Activated naive CD8-positive, alpha-beta T cell treated with anti-CD3 and anti-CD28 coated beads for 36 hours (primary cell): ENCODE measurements at regions not wholly inside any gene's neighbourhood (a gene's known extent, or its start where the extent isn't known, plus 50 kb on each side); places are given as distances from the start of the nearest gene placed in this dataset.
"Not testable (repeated sequence)": the region's sequence is repeated elsewhere in the genome, so short reads cannot be mapped to it uniquely, and the experiment has no call there.

Experiments
- DNase-seq: peaks from one replicate; pipeline ENCODE4 v3.0.0; 2021
- H3K27ac Mint-ChIP-seq: one replicate; pipeline ENCODE4 v1.8.0; 2022; ENCODE audit warnings: mild to moderate bottlenecking, moderate library complexity, mixed read lengths
- H3K27me3 Mint-ChIP-seq: one replicate; pipeline ENCODE4 v1.8.0; 2022; ENCODE audit warnings: mild to moderate bottlenecking, mixed read lengths
- H3K36me3 Mint-ChIP-seq: one replicate; pipeline ENCODE4 v1.8.0; 2021; ENCODE audit warnings: mild to moderate bottlenecking, mixed read lengths
- H3K4me1 Mint-ChIP-seq: one replicate; pipeline ENCODE4 v1.8.0; 2021; ENCODE audit warnings: mixed read lengths
- H3K4me3 Mint-ChIP-seq: one replicate; pipeline ENCODE4 v1.8.0; 2022; ENCODE audit warnings: mild to moderate bottlenecking, moderate library complexity, mixed read lengths
- H3K9me3 Mint-ChIP-seq: one replicate; pipeline ENCODE4 v1.8.0; 2022; ENCODE audit warnings: mixed read lengths

DNA sequence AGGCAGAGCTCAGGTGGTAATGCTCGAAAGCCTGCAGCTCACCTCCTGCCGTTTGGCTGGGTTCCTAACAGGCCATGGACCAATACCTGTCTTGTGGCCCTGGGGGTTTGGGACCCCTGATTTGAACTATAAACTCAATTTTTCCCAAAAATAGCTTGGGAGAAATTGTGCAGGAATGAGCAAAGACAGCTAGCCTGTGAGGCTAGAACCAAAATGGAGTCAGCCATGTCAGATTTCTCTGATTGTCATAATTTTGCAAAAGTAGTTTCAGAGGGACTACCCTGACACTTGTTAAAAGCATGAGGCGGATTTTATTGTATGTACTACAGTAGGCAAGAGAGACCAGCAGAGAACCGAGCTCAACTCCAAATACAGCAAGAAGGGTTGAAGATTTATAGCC, 91.8 kb downstream of the PPIAL4G start:
- H3K36me3 Mint-ChIP-seq, H3K9me3 Mint-ChIP-seq, DNase-seq, H3K4me3 Mint-ChIP-seq, H3K27me3 Mint-ChIP-seq, H3K27ac Mint-ChIP-seq: not testable (repeated sequence)
- H3K4me1 Mint-ChIP-seq, result peaks cover 21% of the 10 kb centered on the region

DNA sequence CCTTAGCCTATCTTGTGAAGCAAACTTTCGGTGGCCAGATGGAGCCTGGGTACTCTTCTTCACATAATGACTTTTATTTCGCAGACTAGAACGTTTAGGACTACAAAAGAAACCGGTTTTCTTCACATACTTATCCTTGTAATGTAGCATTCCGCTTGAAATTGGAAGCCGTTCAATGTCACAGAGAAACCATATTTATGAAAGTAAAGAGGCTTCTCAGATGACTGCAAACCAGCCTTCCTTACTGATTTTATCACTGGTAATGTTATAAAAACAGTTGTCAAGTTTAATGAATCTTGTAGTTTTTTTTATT, 94.1 kb downstream of the PPIAL4G start:
- H3K27ac Mint-ChIP-seq, result peak overlapping the region; percentile 100
- H3K4me3 Mint-ChIP-seq, result peak overlapping the region; percentile 88
- peaks cover 31% of the 10 kb centered on the region for H3K4me1 Mint-ChIP-seq
- peaks cover 2% of the 10 kb centered on the region for H3K9me3 Mint-ChIP-seq
- DNase-seq, result no peak
- H3K36me3 Mint-ChIP-seq, result no peaks in the 10 kb centered on the region
- no peaks in the 10 kb centered on the region for H3K27me3 Mint-ChIP-seq

DNA sequence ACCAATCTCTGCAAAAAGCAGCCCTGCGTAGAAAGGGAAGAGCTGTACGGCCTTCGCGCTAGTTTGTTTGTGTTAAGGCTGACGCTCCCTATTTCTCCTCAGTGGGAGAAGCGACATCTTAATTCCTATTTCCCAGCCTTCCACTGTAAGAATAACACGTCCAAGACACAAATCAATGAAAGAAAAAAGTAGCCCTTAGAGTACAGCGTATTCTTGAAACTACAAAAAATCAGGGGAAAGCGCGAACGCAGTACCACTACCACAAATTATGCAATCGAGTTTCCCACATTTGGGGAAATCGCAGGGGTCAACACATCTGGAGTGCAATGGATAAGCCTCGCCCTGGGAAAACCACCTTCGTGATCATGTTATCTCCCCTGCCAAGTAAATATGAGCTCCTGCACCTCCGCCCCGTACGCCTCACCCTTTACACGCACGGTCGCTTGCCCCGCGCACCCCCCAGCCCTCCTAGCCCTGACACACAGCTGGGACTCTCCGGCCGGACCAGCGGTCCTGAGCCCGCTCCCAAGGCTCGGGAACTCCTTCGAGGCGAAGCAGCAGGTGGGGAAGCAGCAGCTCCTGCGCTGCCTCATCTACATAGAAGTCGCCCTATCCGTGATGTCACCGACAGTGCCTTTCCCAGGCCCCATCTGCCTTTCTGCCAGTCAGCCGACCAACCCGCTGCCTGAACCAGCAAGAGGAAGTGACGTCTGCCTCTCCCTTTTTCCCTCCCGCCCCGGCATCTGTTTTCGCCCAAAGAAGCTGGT, 94.7 kb downstream of the PPIAL4G start:
- no peaks in the 10 kb centered on the region for H3K27me3 Mint-ChIP-seq
- peaks cover 31% of the 10 kb centered on the region for H3K4me1 Mint-ChIP-seq
- peak overlapping the region; percentile 100 for H3K27ac Mint-ChIP-seq
- peak overlapping the region; percentile 88 for H3K4me3 Mint-ChIP-seq
- no peaks in the 10 kb centered on the region for H3K36me3 Mint-ChIP-seq
- peak; percentile 90 for DNase-seq
- H3K9me3 Mint-ChIP-seq, result peaks cover 2% of the 10 kb centered on the region

DNA sequence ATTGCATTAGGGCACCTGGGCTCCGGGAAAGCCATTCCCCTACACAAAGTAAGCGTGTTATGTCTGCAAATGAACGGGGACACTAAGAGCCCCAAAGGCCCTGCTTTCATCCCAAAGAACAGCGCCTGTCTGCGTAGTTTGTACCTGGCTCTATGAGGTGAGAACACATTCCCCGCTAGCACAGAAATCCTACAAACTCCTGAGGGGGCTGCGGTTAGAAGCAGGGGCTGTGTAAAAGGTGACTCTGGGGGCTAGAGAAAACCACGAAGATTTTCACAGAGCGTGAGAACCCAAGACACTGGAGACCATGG, 95.2 kb downstream of the PPIAL4G start:
- H3K27me3 Mint-ChIP-seq, H3K9me3 Mint-ChIP-seq, H3K36me3 Mint-ChIP-seq: not testable (repeated sequence)
- Mint-ChIP-seq H3K4me1 (peaks cover 31% of the 10 kb centered on the region), H3K27ac (peak overlapping the region; percentile 100), H3K4me3 (peak overlapping the region; percentile 88)
- DNase-seq, result peak; percentile 57

DNA sequence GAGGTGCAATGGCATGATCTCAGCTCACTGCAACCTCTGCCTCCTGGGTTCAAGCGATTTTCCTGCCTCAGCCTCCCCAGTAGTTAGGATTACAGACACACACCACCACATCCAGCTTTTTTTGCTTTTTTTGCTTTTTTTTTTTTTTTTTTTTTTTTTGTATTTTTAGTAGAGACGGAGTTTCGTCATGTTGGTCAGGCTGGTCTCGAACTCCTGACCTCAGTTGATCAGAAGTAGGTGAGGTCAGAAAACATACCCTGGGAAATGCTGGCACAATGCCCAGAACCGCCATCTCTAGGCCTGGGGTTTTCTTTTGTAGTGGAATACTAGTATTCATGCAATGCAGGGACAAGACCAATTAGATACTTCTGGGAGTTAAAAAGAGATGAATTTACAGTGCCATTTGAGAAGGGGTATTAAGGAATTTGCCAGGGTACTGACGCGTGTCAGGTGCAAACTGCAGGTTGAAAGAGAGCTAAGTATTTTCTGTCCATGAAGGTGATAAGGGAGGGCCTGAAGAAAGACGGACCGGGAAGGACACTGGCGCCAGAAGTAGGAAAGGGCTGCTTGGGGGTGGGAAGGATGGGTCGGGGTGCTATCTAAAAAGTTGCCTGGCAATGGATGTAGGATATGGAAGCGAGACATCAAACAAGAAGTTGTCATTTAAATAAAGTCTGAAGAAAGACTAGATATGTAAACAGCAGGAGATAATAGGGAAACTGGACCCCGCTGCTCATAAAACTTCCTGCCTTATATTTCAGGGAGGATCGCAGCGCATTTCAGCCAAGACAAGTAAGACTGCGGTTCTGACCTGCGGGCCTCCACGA, 95.8 kb downstream of the PPIAL4G start:
- H3K9me3 Mint-ChIP-seq, H3K36me3 Mint-ChIP-seq, DNase-seq, H3K27me3 Mint-ChIP-seq: not testable (repeated sequence)
- peak overlapping the region; percentile 88 for H3K4me3 Mint-ChIP-seq
- H3K4me1 Mint-ChIP-seq, result peaks cover 31% of the 10 kb centered on the region
- H3K27ac Mint-ChIP-seq, result peak overlapping the region; percentile 100

DNA sequence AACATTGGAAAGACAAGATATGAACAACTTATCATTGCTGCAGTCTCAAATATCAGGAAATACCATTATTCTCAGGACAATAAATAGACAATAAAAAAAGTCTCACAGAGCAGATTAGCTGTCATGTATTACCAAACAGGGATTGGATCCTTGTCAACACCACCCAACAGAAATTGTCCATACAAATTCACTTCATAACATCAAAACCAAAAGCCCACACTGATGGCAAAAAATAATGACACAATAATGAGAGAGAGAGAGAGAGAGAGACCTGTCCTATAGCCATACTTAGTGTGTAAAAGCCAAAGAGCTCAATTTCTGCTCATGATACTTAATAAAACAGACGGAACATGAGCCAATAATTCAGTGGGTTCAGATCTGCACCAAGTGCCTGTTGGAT, 96.5 kb downstream of the PPIAL4G start:
- Mint-ChIP-seq H3K36me3 (no peaks in the 10 kb centered on the region), H3K4me1 (peaks cover 31% of the 10 kb centered on the region), H3K27me3 (no peaks in the 10 kb centered on the region), H3K9me3 (peaks cover 2% of the 10 kb centered on the region), H3K4me3 (no peak overlapping the region), H3K27ac (no peak overlapping the region)
- no peak for DNase-seq

DNA sequence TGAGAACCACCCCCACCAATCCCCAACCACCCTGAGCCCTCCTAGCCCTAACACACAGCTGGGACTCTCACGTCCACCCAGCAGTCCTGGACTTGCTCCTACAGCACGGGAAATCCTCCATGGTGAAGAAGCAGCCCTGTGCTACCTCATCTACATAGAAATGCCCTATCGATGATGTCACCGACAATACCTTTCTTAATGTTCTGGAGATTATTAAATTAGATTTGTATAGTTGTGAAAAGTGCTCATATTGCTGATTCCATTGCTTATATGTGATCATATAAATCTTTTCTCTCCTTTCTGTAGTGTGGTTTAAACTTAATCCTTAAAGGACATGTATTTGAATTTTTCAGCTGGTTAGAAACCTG, 97.1 kb downstream of the PPIAL4G start:
- not testable (repeated sequence) for H3K9me3 Mint-ChIP-seq, DNase-seq, H3K27me3 Mint-ChIP-seq, H3K27ac Mint-ChIP-seq, H3K4me3 Mint-ChIP-seq, H3K36me3 Mint-ChIP-seq
- H3K4me1 Mint-ChIP-seq, result peaks cover 31% of the 10 kb centered on the region

DNA sequence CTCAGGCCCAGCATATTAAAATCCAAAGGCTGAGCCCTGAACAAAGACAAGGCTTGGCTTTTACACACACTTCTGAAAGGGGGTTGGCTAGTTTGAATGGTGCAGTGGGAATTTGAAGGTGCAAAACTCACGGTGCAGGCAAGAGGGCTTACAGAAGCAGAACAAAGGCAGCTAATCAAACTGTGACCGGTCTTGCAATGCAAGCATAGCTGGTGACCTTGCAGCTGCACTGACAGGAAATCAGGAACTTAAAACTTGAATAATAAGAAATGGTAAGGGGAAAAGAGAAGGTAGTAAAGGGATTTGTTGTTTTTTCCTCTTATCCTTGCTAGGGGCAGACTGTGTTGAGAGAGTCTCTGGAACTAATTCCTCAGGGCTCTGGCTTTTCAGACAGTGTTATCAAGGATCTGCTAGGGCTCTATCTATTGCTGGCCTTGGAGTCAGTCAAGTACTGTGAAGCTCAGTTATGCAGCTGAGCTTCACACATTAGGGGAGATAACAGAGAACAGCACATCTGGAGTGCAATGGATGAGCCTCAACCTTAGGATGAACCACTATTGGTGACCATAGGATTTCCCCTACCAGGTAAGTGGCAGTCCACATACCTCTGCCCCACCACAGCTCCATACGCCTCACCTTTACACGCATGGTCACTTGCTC, 97.6 kb downstream of the PPIAL4G start:
- peak overlapping the region; percentile 22 for H3K27ac Mint-ChIP-seq
- no peak for DNase-seq
- H3K4me1 Mint-ChIP-seq, result peaks cover 31% of the 10 kb centered on the region
- peaks cover 2% of the 10 kb centered on the region for H3K9me3 Mint-ChIP-seq
- no peaks in the 10 kb centered on the region for H3K27me3 Mint-ChIP-seq
- no peak overlapping the region for H3K4me3 Mint-ChIP-seq
- no peaks in the 10 kb centered on the region for H3K36me3 Mint-ChIP-seq

DNA sequence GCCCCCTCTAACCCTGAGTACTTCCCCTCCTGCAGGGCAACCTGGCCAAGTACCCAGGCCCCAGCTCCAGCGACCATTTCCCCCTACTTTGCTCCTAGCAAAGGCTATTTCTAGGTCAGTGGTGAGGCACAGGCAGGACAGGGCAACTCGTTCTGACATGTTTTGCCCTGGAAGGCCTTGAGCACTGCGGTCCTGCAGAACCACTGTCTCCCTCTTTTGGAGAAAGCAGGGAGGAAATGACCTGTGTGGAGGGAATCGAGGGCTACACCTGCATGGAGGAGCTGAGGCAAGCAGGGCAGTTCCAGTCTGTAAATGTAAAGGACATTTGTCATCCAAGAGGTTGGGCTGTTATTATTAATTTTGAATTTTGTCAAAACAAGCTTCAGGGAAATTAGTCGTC, 99.1 kb downstream of the PPIAL4G start:
- H3K9me3 Mint-ChIP-seq, result no peaks in the 10 kb centered on the region
- H3K27me3 Mint-ChIP-seq, result no peaks in the 10 kb centered on the region
- H3K27ac Mint-ChIP-seq, result no peak overlapping the region
- no peaks in the 10 kb centered on the region for H3K36me3 Mint-ChIP-seq
- H3K4me1 Mint-ChIP-seq, result peaks cover 27% of the 10 kb centered on the region
- no peak overlapping the region for H3K4me3 Mint-ChIP-seq
- no peak for DNase-seq

DNA sequence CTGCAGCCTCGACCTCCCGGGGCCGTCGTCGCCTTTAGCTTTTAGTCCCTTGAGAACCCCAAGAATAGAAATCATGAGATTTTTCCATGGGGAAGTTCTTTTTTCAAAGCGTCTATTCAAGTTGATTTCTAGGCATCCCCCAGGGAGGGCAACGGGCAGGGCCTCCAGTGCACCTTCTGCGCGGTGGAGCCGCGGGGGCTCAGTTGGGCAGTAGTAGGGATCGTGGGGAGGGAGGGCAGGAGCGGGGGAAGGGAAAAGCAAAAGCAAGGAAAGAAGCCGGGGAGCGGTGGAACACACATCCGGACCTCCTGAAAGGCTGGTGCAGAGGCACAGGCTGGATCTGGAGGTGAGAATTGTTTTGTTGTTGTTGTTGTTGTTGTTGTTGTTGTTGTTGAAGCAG, 103.4 kb downstream of the PPIAL4G start:
- no peaks in the 10 kb centered on the region for H3K27me3 Mint-ChIP-seq
- H3K4me1 Mint-ChIP-seq, result peaks cover 3% of the 10 kb centered on the region
- no peak for DNase-seq
- H3K4me3 Mint-ChIP-seq, result peak overlapping the region; percentile 58
- H3K27ac Mint-ChIP-seq, result peak overlapping the region; percentile 62
- H3K36me3 Mint-ChIP-seq, result no peaks in the 10 kb centered on the region
- no peaks in the 10 kb centered on the region for H3K9me3 Mint-ChIP-seq

DNA sequence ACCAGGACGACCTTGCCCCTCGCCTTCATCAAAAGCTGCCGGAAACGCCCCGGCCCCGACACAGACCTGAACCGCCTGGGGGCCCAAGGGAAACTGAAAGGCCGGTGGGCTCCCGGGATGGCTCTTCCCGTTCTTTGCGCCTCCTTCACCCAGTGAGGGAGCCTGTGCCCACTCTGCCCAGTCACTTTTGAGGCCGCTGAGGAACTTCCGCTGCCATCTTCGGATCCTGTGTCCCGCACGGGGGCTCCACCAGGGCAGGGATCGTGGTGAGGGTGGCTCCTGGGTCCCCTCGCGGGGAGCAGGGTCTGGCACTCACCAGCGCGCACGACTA, 104.0 kb downstream of the PPIAL4G start:
- no peaks in the 10 kb centered on the region for H3K9me3 Mint-ChIP-seq
- H3K36me3 Mint-ChIP-seq, result no peaks in the 10 kb centered on the region
- peaks cover 3% of the 10 kb centered on the region for H3K4me1 Mint-ChIP-seq

DNA sequence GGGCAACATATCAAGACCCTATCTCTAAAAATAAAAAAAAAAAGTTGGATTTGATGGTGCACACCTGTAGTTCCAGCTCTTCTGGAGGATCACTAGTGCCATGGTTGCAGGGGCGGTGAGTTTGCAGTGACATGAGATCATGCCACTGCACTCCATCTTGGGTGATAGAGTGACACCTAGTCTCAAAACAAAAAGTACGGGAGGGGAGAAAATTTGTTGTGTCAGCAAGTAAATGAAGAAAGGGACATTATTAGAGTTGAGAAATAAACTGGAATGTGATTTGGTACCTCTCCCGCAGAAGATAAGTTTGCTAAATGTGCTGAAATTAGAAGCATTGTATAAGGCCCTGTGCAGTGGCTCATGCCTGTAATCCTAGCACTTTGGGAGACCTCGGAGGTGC, 105.1 kb downstream of the PPIAL4G start:
- H3K36me3 Mint-ChIP-seq, H3K27me3 Mint-ChIP-seq, H3K9me3 Mint-ChIP-seq, H3K4me3 Mint-ChIP-seq, H3K27ac Mint-ChIP-seq, DNase-seq: not testable (repeated sequence)
- peaks cover 11% of the 10 kb centered on the region for H3K4me1 Mint-ChIP-seq

More for the DNA sequence above, 104.0 kb downstream of the PPIAL4G start:
- Mint-ChIP-seq H3K27ac (peak overlapping the region; percentile 62), H3K27me3 (no peaks in the 10 kb centered on the region), H3K4me3 (peak overlapping the region; percentile 58)
- DNase-seq, result no peak

DNA sequence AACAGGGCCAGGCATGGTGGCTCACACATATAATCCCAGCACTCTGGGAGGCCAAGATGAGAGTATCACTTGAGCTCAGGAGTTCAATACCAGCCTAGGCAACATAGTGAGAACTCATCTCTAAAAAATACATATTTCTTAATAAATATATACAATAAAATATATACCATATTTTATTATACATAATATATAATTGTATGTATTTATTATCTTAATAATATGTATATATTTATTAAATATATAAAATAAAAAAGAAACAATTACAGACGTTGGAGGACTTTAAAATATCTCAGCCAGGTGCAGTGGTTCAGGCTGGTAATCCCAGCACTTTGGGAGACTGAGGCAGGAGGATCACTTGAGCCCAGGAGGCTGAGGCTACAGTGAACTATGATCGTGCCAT, 106.1 kb downstream of the PPIAL4G start:
- H3K4me3 Mint-ChIP-seq, result not testable (repeated sequence)

DNA sequence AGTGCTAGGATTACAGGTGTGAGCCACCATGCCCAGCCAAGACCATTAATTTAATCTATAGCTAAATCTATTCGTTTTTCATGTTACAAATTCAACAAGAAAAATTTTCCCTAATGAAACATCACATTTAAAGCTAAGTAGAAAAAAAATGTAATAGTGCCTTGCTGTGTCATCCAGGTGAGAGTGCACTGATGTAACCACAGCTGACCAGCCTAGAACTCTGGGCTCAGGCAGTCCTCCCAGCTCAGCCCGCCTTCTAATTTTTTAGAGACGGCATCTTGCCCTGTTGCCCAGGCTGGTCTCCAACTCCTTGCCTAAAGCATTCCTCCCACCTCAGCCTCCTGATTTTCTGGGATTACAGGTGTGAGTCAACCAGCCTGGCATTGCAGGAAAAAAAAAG, 109.0 kb downstream of the PPIAL4G start:
- Mint-ChIP-seq H3K36me3 (no peaks in the 10 kb centered on the region), H3K9me3 (no peaks in the 10 kb centered on the region), H3K27ac (peak overlapping the region; percentile 84), H3K27me3 (no peaks in the 10 kb centered on the region), H3K4me1 (peaks cover 40% of the 10 kb centered on the region), H3K4me3 (peak overlapping the region; percentile 40)
- DNase-seq, result no peak

More for the DNA sequence above, 106.1 kb downstream of the PPIAL4G start:
- not testable (repeated sequence) for H3K36me3 Mint-ChIP-seq, H3K9me3 Mint-ChIP-seq, DNase-seq, H3K27me3 Mint-ChIP-seq, H3K27ac Mint-ChIP-seq
- H3K4me1 Mint-ChIP-seq, result peaks cover 20% of the 10 kb centered on the region

DNA sequence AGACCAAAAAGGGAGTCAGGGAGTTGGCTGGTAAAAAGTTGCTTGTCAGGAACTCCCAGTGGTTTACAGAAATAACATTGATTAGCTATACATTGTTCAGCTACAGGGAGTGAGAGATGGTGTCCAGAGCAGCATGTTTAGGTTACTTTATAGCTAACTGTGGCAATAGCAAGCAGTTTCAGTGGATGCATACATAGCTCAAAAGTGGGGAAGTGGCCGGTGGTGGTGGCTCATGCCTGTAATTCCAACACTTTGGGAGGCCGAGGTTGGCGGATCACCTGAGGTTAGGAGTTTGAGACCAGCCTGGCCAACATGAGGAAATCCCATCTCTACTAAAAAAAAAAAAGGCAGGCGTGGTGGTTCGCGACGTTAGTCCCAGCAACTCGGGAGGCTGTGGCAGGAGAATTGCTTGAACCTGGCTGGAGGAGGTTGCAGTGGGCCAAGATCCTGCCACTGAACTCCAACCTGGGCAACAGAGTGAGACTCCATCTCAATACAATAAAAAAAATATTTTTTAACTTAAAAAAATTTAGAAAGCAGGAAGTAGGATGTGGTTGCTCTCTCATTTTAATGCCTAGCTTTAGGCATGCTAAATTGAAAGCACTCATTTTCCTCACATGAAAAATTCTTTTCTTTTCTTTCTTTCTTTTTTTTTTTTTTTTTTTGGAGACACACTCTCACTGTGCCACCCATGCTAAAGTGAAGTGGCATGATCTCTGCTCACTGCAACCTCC, 109.7 kb downstream of the PPIAL4G start:
- Mint-ChIP-seq H3K4me1 (peaks cover 38% of the 10 kb centered on the region), H3K36me3 (no peaks in the 10 kb centered on the region), H3K27ac (peak overlapping the region; percentile 97), H3K9me3 (no peaks in the 10 kb centered on the region), H3K27me3 (no peaks in the 10 kb centered on the region), H3K4me3 (peak overlapping the region; percentile 75)
- DNase-seq, result no peak
